Smooth muscle cell (in vitro differentiated cells): ENCODE measurements at regions not wholly inside any gene's neighbourhood (a gene's known extent, or its start where the extent isn't known, plus 50 kb on each side); places are given as distances from the start of the nearest gene placed in this dataset.

ENCODE experiments used
- DNase-seq: peaks from one replicate; lab custom pipeline; 2025; ENCODE audit not compliant: unreplicated experiment; lab: John Stamatoyannopoulos, UW
- H2AFZ ChIP-seq: fragments of 200-600 bp; sonication (generic); 2 replicates; pipeline ENCODE4 v1.6.0; 2016; ENCODE audit warnings: antibody characterized with exemption, low read depth, mild to moderate bottlenecking
- H3F3A ChIP-seq: fragments of 200-600 bp; sonication (generic); 2 replicates; pipeline ENCODE4 v1.6.0; 2017; ENCODE audit warnings: antibody characterized with exemption, low read depth
- H3K27ac ChIP-seq: fragments of 200-600 bp; sonication (generic); 2 replicates; pipeline ENCODE4 v1.5.1; 2016; ENCODE audit warnings: low read depth, mild to moderate bottlenecking
- H3K27me3 ChIP-seq: fragments of 200-600 bp; sonication (generic); 2 replicates; pipeline ENCODE4 v1.6.1; 2016; ENCODE audit warnings: low read depth, mild to moderate bottlenecking
- H3K36me3 ChIP-seq: fragments of 200-600 bp; sonication (generic); 2 replicates; pipeline ENCODE4 v1.5.1; 2016; ENCODE audit warnings: low read depth
- H3K4me1 ChIP-seq: fragments of 200-600 bp; sonication (generic); 2 replicates; pipeline ENCODE4 v1.5.1; 2016; ENCODE audit warnings: low read depth
- H3K4me2 ChIP-seq: fragments of 200-600 bp; sonication (generic); 2 replicates; pipeline ENCODE4 v1.6.0; 2016; ENCODE audit warnings: mild to moderate bottlenecking
- H3K4me3 ChIP-seq: fragments of 200-600 bp; sonication (generic); 2 replicates; pipeline ENCODE4 v1.5.1; 2016; ENCODE audit warnings: mild to moderate bottlenecking
- H3K79me2 ChIP-seq: fragments of 200-600 bp; sonication (generic); 2 replicates; pipeline ENCODE4 v1.6.0; 2016; ENCODE audit warnings: low read depth, mild to moderate bottlenecking
- H3K9ac ChIP-seq: fragments of 200-600 bp; sonication (generic); 2 replicates; pipeline ENCODE4 v1.6.0; 2016; ENCODE audit warnings: low read depth
- H3K9me3 ChIP-seq: fragments of 200-600 bp; sonication (generic); replicated peaks from 2 replicates; pipeline ENCODE4 v1.5.1; 2016; ENCODE audit warnings: low read depth
- H4K20me1 ChIP-seq: fragments of 200-600 bp; sonication (generic); 2 replicates; pipeline ENCODE4 v1.6.0; 2016; ENCODE audit warnings: low read depth
- CTCF ChIP-seq: fragments of 200-600 bp; sonication (generic); IDR thresholded peaks from 2 replicates; pipeline ENCODE4 v1.5.1; 2017; ENCODE audit warnings: borderline replicate concordance, mild to moderate bottlenecking, antibody characterized with exemption; ENCODE audit not compliant: insufficient read depth, poor library complexity, severe bottlenecking
- whole genome bisulfite sequencing: methylation state at CpG from one replicate; pipeline ENCODE4 v1.1.7; 2016; ENCODE audit warnings: low lambda C conversion rate; 5-methylcytosine and 5-hydroxymethylcytosine counted together

- H4K20me1 ChIP-seq: no peaks in the 10 kb centered on the region
- H3K4me1 ChIP-seq: no peaks in the 10 kb centered on the region
- H3K27me3 ChIP-seq: no peaks in the 10 kb centered on the region
- H3K79me2 ChIP-seq: no peaks in the 10 kb centered on the region
- H3K36me3 ChIP-seq: no peaks in the 10 kb centered on the region
- no peak for DNase-seq
- no peak overlapping the region for H3K27ac ChIP-seq
- H3K4me2 ChIP-seq: no peak overlapping the region
- 92% methylated on average over 9 of the region's 9 CpGs for WGBS
- H3K9ac ChIP-seq: no peak overlapping the region
- H3K9me3 ChIP-seq: no peaks in the 10 kb centered on the region
- H2AFZ ChIP-seq: no peak overlapping the region
- no peaks in the 10 kb centered on the region for H3F3A ChIP-seq
- no peak overlapping the region for H3K4me3 ChIP-seq
- TF ChIP-seq CTCF: no peak
Observed at GRCh38 chr2:121919803-121920202, 164.4 kb downstream of the TSN start.

GRCh38 chr2:121925466-121925865, 170.0 kb downstream of the TSN start:
- no peak overlapping the region for H3K9ac ChIP-seq
- no peak overlapping the region for H3K27ac ChIP-seq
- no peaks in the 10 kb centered on the region for H3K4me1 ChIP-seq
- H4K20me1 ChIP-seq: no peaks in the 10 kb centered on the region
- H2AFZ ChIP-seq: no peak overlapping the region
- no peak for DNase-seq
- H3F3A ChIP-seq: no peaks in the 10 kb centered on the region
- no peaks in the 10 kb centered on the region for H3K36me3 ChIP-seq
- no peaks in the 10 kb centered on the region for H3K79me2 ChIP-seq
- no peaks in the 10 kb centered on the region for H3K9me3 ChIP-seq
- TF ChIP-seq CTCF: no peak
- H3K4me2 ChIP-seq: no peak overlapping the region
- no peak overlapping the region for H3K4me3 ChIP-seq
- WGBS: 93% methylated on average over 4 of the region's 4 CpGs
- no peaks in the 10 kb centered on the region for H3K27me3 ChIP-seq

- no peak overlapping the region for H3K4me3 ChIP-seq
- no peaks in the 10 kb centered on the region for H3K27me3 ChIP-seq
- H3K9ac ChIP-seq: no peak overlapping the region
- WGBS: 95% methylated on average over 1 of the region's 1 CpG
- H3K27ac ChIP-seq: no peak overlapping the region
- no peaks in the 10 kb centered on the region for H4K20me1 ChIP-seq
- no peak for DNase-seq
- TF ChIP-seq CTCF: no peak
- H3K4me2 ChIP-seq: no peak overlapping the region
- H3F3A ChIP-seq: peaks cover 12% of the 10 kb centered on the region
- H2AFZ ChIP-seq: no peak overlapping the region
- no peaks in the 10 kb centered on the region for H3K79me2 ChIP-seq
- no peaks in the 10 kb centered on the region for H3K9me3 ChIP-seq
- no peaks in the 10 kb centered on the region for H3K4me1 ChIP-seq
- no peaks in the 10 kb centered on the region for H3K36me3 ChIP-seq
Observed at GRCh38 chr2:121943285-121943684, 187.8 kb downstream of the TSN start.

DNA sequence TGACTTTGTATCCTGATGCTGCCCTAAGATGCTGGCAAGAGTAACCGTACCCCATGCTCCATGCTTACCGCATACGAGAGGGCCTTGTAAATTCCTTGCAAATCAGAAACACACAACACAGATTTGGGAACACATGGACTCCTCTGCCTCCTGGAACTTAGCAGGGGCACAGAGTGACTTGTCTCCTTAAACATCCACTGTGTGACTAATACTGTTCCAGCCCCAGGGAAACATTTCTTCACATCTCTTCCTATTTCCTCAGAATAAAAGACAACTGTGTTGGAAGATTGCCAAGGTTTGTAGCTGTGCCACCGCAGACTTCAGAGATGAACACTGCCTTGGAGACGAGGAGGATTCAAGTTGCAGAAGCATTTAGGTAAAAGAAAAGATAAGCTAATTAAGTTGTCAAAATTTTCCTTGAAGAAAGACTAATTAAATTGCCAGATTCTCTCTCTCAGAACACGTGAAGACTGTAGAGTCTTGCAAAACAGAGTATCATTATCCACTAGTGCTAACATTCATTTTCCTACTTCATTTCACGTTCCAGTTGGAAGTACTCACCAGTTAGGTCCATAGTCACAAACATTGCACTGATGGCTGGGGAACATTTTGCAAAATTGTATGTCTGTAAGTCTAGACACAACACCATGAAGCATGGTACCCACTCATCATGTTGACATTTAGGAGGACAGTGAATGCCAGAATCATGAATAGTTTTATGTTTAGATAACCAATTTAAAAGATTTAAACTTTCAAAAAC, 188.8 kb downstream of the TSN start:
- 27% methylated on average over 7 of the region's 7 CpGs for WGBS
- Histone ChIP-seq H3K27ac (peak overlapping the region; percentile 80), H3K9ac (peak overlapping the region; percentile 28), H3K79me2 (no peaks in the 10 kb centered on the region), H3K9me3 (no peaks in the 10 kb centered on the region), H2AFZ (no peak overlapping the region), H3K27me3 (no peaks in the 10 kb centered on the region), H3K4me3 (no peak overlapping the region), H3K36me3 (no peaks in the 10 kb centered on the region), H4K20me1 (no peaks in the 10 kb centered on the region), H3K4me1 (no peaks in the 10 kb centered on the region), H3K4me2 (peak overlapping the region; percentile 7), H3F3A (peaks cover 12% of the 10 kb centered on the region)
- TF ChIP-seq CTCF: no peak
- DNase-seq: no peak
